ENCODE measurements at regions not wholly inside any gene's neighbourhood (a gene's known extent, or its start where the extent isn't known, plus 50 kb on each side); places are given as distances from the start of the nearest gene placed in this dataset.

DNA sequence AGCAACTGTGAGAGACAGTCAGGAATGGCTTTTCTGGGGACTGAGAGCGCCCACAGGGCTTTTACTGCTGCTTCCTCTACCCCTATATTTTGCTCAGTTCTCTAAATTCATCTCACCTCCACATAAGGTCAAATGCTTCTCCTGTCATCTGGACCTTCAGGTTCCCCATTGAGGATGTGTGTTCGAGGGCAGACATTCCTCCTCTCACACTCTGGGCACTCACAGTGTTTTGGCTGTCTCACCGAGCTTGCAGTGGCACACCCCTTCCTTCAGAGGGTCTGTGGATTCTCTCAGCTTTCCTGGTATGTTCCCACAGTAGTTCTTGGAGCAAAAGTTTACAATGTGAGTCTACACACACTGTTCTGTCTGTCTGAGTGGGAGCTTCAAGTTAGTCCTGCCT is 127.8 kb upstream of the GLRA1 start:
- no peak for TF ChIP-seq POLR2A (IDR thresholded peaks at IDR 0.05; ENCODE audit: borderline replicate concordance, extremely low read depth, insufficient read depth, insufficient read length)
- TF ChIP-seq, protein P1, sequence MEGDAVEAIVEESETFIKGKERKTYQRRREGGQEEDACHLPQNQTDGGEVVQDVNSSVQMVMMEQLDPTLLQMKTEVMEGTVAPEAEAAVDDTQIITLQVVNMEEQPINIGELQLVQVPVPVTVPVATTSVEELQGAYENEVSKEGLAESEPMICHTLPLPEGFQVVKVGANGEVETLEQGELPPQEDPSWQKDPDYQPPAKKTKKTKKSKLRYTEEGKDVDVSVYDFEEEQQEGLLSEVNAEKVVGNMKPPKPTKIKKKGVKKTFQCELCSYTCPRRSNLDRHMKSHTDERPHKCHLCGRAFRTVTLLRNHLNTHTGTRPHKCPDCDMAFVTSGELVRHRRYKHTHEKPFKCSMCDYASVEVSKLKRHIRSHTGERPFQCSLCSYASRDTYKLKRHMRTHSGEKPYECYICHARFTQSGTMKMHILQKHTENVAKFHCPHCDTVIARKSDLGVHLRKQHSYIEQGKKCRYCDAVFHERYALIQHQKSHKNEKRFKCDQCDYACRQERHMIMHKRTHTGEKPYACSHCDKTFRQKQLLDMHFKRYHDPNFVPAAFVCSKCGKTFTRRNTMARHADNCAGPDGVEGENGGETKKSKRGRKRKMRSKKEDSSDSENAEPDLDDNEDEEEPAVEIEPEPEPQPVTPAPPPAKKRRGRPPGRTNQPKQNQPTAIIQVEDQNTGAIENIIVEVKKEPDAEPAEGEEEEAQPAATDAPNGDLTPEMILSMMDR (IDR thresholded peaks at IDR 0.05 in 2 of 3, conservative IDR thresholded peaks at IDR 0.05 in 1 of 3; ENCODE audit: borderline replicate concordance in 1 of 3, insufficient read depth in 1 of 3, low read depth in 2 of 3, low read length in 2 of 3) = no peak
- no peak for TF ChIP-seq ZNF274 (IDR thresholded peaks at IDR 0.05; ENCODE audit: low read depth, low read length)
- no peak for TF ChIP-seq POLR2AphosphoS5 (IDR thresholded peaks at IDR 0.05; ENCODE audit: low read depth, low read length)
- TF ChIP-seq EZH2phosphoT487 (IDR thresholded peaks at IDR 0.05; ENCODE audit: borderline replicate concordance) = no peak
- TF ChIP-seq, protein P2, sequence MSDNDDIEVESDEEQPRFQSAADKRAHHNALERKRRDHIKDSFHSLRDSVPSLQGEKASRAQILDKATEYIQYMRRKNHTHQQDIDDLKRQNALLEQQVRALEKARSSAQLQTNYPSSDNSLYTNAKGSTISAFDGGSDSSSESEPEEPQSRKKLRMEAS (IDR thresholded peaks at IDR 0.05) = no peak
- no peak for TF ChIP-seq SIN3A (IDR thresholded peaks at IDR 0.05; ENCODE audit: low read depth)
- TF ChIP-seq RAD21 (IDR thresholded peaks at IDR 0.05; ENCODE audit: low read depth) = no peak
- TF ChIP-seq CBX3 (IDR thresholded peaks at IDR 0.05; ENCODE audit: low read depth) = no peak

Measured in HCT116 (cell line).